ENCODE measurements at regions not wholly inside any gene's neighbourhood (a gene's known extent, or its start where the extent isn't known, plus 50 kb on each side); places are given as distances from the start of the nearest gene placed in this dataset.
"Not testable (repeated sequence)": the region's sequence is repeated elsewhere in the genome, so short reads cannot be mapped to it uniquely, and the experiment has no call there.

DNA sequence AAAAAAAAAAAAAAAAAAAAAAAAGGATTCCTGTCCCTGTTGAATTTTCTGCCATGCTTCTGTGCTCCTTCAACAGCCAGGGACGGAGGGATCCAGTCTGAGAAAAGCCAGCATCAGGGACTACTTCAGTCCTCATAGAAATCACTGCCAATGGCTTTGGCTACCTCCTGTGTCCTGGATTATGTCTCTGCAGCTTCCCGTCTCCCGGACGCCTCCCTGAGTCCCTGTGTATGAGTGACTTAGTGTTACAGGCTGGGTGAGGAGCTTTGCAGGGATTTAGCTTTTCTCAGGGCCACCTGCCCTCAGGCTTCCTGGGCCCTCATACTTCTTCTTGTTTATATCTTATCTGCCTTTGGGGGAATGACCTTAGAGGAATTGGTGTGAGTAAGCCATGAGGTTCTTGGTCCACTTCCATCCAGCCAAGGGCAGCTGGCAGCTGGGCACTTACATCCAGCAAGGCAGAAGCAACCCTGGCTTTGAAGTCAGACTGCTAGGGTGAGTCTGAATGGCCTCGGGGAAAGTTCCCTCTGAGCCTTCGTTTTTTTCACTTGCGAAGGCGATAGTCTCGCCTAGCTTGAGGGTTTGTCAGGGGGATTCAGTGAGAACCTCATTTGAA lies 83.6 kb upstream of the CRYM start:
- not testable (repeated sequence) for DNase-seq

DNA sequence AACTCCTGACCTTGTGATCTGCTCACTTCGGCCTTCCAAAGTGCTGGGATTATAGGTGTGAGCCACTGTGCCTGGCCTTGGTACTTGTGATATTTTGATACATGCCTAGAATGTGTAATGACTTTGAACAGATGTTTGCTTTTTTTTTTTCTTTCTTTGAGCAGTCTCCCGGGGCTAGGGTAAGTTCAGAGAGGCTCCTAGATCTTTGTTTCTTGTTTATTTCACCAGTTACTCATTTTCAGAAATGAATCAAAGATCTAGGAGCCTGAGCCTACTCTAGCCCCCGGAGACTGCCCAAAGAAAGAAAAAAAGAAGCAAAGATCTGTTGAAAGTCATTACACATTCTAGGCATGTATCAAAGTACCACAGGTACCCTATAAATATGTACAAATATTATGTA lies 83.0 kb upstream of the CRYM start:
- DNase-seq, result not testable (repeated sequence)

DNA sequence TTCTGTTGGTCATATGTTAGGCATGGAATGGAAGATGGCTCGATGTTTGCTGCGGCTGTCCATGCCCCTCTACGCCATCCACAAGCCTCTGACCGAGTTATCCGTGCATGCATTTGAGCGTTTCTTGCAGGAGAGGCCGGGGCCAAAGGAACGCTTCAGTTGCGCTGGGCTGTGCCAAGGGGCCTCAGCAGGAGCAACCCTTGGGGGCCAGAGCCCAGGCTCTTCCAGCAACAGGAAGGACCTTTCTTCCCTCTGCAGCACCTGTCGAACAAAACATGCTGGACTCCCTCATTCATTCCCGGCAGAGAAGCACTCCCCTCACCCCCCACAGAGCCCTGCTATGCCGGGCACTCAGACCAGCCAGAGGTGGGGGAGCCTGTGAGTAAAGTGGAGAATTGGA lies 81.4 kb upstream of the CRYM start:
- DNase-seq, result not testable (repeated sequence)

DNA sequence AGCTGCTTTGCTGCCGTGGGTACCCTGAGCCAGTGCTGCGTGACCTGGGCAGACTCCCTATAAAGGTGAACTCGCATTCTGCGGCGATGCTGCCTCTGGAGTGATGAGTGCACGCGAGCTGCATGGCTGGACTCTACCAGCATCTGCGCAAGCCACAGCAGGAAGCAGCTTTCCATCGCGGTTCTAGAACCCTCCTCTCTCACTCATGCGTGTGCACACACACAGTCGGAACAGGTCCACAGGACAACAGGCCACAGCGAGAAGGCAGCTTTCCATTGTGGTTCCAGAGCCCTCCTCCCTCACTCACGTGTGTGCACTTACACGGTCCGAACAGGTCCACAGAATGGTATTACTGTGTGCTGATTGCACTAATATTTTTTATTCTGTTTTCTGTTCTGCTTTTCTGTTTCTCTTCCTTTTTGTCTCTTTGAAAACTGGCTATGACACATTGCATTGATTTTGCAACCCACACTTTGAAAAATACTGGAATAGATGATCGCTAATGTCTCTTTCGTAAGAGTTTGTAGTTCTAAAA lies 80.2 kb upstream of the CRYM start:
- DNase-seq, result not testable (repeated sequence)

DNA sequence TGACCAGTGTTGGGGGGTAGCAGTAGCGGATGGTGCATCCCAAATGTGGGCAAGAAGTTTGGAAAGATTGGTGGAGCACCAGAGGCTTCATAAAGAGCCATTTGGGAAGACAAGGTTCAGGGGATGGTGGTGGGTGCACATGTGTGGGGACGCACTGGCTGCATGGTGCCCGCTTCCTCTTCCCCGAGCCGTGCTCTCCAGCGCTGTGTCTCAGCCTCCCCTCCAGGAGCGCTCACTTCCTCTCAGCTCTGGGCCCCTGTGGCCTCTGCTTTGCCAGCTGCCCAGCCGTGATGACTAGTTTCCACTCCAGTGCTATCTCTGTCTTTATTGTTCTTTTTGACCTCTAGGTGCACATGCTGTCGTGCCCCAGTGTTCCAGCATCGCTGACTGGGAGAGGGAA lies 78.2 kb upstream of the CRYM start:
- DNase-seq, result not testable (repeated sequence)

DNA sequence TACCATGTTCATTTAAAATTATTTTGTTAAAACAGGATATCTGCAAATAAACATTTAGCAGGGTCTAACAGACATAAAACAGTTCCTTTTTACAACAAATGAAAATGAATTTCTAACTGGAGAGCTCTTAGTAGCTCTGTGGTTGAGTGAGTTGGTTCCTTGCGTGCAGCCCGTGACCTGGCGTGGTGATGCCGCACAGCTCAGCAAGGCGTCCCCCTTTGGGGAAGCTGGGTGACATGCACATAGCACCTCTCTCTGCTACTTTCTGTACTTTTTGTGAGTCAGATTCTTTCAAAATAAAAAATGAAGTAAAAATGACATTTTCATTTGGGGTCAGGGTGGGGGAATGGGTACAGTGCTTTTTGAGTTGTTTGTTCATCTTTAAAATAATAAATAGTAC lies 73.3 kb upstream of the CRYM start:
- not testable (repeated sequence) for DNase-seq

DNA sequence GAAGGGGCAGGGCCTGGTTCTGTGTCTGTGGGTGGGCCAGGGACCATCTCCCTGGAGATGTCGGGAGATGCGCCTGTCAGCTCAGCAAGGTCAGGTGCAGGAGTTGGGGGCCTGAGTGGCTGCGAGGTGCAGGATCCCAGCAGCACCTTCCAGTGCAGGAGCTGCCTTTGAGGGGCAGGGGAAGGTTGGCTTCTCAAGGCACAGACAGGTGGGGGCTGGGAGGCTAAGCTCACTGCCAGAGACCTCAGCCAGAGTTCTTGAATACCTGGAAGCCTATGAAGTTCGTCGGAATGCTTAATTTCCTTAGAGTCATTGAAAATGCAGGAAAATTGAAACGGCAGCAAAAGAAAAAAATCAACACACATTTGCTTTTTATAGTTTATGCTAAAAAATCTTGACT lies 72.8 kb upstream of the CRYM start:
- DNase-seq, result not testable (repeated sequence)

DNA sequence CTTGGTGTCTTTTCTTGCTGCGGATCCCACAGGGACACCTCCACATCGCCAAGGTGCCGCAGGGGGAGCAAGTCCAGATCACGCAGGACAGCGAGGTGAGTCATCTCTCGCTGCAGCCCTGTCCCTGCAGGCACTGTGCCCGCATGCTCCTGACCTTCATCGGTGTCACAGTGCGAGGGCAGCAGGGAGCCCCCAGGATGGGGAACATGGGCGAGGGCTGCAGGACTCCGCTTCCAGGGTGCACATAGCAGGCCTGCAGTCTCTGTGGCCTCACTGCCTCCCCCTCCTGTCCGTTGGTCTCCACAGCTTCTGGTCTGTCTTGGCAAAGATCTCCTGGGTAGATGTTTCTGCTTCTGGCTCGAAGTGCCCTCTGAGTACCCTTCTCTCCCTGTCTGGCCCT lies 71.2 kb upstream of the CRYM start:
- not testable (repeated sequence) for DNase-seq

DNA sequence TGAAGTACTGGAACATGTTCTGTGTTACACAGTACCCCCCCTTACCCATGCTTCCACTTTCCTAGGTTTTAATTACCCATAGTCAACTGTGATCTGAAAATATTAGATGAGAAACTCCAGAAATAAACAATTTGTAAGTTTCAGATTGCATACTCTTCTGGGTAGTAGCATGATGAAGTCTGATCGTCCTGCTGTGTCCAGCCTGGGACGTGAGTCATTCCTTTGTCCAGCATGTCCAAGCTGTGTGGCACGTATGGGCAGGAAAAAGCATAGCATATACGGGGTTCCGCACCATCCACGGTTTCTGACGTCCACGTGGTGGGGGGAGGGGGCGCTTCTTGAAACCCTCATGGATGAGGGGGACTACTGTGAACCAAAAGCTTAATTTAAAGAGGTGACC lies 70.7 kb upstream of the CRYM start:
- DNase-seq, result not testable (repeated sequence)

DNA sequence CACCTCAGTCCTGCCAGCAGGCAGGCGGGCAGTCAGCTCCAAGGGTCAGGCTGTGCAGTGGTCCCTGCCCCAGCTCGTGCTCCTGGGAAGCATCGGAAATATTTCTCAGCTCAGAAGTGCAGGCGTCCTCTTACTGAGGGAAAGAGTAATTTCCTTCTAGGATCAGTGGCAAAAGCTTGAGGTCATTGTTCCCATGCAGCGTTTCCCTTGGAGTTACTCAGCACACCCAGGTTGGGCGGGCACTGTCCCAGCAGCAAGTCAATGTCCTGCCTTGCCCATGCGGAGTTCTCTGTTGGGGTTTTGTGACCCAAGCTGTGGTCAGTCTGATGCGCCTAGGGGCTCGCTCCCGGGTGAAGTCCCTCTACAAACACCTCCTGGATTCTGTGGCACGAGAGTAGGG lies 69.4 kb upstream of the CRYM start:
- not testable (repeated sequence) for DNase-seq

DNA sequence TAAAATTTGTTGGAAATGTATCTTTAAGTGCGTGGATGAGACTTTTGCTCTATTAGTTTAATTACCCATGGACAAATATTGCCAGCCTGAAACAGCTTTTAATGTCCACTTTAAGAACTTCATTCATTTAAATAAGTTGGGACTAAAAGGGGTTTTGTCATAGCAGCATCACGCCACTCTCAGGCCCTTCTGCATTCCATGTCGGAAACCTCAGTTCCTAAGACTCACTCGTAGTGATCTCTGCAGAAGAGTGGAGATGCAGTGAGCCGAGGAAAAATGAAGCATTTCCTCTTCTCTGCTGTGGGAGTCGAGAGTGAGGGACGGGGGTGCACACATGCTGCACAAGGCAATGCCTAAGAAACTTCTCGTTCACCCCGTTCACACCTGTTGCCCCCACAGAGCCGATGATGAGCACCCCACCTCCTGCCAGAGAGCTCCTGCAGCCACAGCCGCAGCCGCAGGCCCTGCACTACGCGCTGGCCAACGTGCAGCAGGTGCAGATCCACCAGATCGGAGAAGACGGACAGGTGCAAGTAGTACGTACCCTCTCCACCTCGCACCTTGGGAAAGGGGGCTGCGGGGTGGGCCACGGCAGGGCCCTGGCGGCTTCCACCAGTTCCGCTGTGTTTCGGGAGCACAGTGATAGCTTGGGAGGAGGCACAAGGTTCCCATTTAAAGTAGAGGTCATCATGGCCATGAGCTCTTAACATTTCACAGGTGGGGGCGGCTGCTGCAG lies 68.8 kb upstream of the CRYM start:
- not testable (repeated sequence) for DNase-seq

DNA sequence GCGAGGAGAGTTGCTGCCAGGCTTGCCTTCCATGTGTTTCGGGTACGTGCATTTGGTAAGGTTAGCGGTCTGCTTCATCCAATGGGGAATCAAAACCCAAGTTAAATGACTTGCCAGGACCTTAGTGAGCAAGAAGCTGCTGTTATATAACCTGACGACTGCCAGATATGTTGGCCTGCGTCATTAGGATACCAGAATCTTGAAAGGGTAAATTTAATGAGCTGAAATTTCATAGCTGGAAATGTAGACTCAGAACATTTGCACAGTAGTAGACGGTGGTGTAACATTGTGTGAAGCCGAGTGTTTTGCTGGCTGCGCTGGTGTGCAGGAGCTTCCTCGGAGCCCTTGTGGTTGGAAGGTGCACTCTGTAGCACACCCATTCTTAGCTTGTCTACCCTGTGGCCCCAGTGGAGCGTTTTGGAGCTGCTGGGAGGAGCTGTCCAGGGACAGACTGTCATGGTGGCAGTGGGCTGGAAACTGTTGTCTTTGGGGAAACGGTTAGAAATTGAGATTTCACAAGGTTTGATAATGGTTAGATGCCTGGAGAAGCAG lies 66.3 kb upstream of the CRYM start:
- DNase-seq, result not testable (repeated sequence)

DNA sequence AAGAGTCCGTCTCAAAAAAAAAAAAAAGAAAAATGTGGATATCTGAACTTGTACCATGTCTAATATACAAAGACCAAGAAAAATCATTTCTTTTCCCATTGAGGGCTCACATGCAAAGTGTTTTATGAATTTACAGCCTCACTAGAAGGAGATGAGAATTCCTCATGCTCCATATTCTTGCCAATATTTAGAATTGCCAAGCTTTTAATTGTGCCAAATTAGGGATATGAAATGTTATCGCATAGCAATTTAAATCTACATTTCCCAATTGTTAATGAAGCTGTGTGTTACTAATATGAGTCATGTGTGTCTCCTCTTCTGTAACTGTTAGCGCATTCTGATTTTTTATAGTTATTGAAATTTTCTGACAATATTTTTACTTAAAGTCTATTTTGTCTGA lies 63.0 kb upstream of the CRYM start:
- DNase-seq, result no peak

DNA sequence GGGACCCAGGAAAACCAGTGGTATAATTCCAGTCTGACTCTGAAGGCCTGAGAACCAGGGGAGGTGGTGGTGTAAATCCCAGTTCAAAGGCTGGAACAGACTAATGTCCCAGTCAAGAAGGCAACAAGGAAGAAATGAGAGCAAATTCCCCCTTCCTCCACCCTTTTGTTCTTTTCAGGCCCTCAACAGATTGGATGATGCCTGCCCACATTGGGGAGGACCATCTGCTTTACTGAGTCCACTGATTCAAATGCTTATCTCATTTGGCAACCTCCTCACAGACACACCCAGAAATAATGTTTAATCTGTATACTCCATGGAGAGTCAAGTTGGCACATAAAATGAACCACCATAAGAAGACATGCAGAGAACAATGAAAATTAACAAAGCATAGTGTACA lies 61.9 kb upstream of the CRYM start:
- DNase-seq, result no peak

DNA sequence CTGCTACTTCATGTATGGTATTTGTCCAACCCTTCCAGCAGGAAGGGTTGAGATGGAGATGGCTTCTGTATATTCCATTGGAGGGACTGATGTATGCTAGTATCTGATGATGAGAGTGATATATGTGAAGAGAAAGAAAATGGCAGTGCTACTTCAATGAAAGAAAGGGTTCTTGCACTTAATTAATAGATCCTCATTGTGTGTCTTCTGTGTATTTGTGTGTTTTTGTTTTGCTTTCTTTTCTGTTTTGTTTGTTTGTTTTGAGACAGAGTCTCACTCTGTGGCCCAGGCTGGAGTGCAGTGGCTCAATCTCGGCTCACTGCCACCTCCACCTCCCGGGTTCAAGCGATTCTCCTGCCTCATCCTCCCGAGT lies 61.2 kb upstream of the CRYM start:
- DNase-seq, result no peak

DNA sequence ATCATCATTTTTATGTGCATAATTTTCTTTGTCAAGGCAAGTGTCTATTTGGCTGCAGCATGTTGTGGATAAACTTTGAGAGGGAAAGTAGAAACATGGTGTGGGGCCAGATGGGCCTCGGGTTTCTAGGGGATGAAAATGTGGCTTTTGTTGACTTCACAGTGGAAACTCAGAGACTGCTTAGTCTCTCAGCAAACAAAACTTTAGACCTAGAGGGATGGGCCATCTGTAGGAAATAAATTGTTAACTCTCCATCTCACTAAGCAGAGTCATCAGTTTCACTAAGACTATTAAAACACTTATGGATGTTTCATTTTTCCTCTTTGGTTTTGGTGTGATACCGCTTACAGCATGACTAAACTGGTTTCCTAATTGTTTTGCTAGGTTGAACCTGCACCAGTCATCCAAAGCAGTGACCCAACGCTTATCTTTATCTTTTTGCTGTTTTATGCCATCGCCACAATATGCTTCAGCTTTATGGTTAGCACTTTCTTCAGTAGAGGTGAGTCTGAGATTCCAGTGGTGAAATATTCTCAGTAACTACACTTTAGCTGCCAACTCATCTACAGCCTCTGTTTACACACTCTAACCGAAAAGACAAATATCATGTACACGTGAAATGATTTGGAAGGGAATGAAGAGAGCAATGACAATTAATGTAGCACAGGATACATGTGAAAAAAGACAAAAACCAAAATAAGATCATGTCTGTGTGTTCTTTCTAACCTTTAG lies 60.6 kb upstream of the CRYM start:
- DNase-seq, result no peak

DNA sequence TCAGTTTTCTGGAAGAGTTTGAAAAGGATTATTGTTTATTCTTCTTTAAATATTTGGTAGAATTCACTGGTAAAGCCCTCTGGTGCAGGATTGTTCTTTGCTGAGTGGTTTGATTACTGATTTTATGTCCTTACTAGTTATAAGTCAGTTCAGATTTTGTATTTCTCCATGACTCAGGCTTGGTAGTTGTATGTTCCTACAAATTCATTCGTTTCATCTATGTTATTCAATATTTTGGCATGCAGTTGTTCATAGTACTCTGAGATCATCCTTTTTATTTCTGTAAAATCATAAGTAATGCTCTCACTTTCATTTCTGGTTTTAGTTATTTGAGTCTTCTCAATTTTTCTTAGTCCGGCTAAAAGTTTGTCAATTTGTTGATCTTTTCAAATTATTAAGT lies 58.1 kb upstream of the CRYM start:
- DNase-seq, result no peak

DNA sequence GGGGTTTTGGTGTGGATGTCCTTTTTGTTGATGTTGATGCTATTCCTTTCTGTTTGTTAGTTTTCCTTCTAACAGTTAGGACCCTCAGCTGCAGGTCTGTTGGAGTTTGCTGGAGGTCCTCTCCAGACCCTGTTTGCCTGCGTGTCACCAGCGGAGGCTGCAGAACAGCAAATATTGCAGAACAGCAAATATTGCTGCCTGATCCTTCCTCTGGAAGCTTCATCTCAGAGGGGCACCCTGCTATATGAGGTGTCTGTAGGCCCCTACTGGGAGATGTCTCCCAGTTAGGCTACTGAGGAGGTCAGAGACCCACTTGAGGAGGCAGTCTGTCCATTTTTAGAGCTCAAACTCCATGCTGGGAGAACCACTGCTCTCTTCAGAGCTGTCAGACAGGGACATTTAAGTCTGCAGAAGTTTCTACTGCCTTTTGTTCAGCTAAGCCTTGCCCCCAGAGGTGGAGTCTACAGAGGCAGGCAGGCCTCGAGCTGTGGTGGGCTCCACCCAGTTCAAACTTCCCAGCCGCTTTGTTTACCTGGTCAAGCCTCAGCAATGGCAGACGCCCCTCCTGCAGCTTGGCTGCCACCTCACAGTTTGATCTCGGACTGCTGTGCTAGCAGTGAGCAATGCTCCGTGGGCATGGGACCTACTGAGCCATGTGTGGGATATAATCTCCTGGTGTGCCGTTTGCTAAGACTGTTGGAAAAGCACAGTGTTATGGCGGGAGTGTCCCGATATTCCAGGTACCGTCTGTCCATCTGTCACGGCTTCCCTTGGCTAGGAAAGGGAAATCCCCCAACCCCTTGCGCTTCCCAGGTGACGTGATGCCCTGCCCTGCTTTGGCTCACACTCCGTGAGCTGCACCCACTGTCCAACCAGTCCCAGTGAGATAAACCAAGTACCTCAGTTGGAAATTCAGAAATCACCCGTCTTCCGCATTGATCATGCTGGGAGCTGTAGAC lies 56.4 kb upstream of the CRYM start:
- DNase-seq, result not testable (repeated sequence)

DNA sequence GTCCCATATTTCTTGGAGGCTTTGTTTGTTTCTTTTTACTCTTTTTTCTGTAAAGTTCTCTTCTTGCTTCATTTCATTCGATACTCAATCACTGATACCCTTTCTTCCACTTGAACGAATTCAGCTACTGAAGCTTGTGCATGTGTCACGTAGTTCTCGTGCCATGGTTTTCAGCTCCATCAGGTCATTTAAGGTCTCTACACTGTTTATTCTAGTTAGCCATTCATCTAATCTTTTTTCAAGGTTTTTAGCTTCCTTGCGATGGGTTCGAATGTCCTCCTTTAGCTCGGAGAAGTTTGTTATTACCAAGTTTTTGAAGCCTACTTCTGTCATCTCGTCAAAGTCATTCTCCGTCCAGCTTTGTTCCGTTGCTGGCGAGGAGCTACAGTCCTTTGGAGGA lies 55.6 kb upstream of the CRYM start:
- not testable (repeated sequence) for DNase-seq

All from NCI-H2081 treated with DMSO at 0.1 percent for 48 hours (cell line).